ENCODE measurements at regions not wholly inside any gene's neighbourhood (a gene's known extent, or its start where the extent isn't known, plus 50 kb on each side); places are given as distances from the start of the nearest gene placed in this dataset.

GRCh38 chr2:151071906-151072305, 189.8 kb downstream of the RBM43 start:
- no peak for ATAC-seq (ENCODE audit: poor library complexity)
- DNase-seq = no peak
- ChIA-PET CTCF (no interaction called here), POLR2A (no interaction called here)
- no peaks in the 10 kb centered on the region for H3K9me3 ChIP-seq (ENCODE audit: control insufficient read depth in 1 of 2, insufficient read depth in 1 of 2, low read length in 2 of 2)
- no peaks in the 10 kb centered on the region for H3K9me3 Mint-ChIP-seq
- no peaks in the 10 kb centered on the region for H3K4me1 Mint-ChIP-seq (ENCODE audit: low read depth)
- H3K36me3 Mint-ChIP-seq (ENCODE audit: low read depth) = no peaks in the 10 kb centered on the region
- H3K27ac ChIP-seq (ENCODE audit: low read depth in 1 of 2, low read length in 2 of 2) = no peak overlapping the region
- no peak overlapping the region for H3K4me3 ChIP-seq (ENCODE audit: low read length)
- H3K4me3 Mint-ChIP-seq = no peak overlapping the region
- no peak overlapping the region for H3K27ac Mint-ChIP-seq
- H3K4me1 ChIP-seq (ENCODE audit: insufficient read depth, low read length) = no peaks in the 10 kb centered on the region
- peaks cover 0 to 4% of the 10 kb centered on the region in 2 experiments for H3K27me3 ChIP-seq (ENCODE audit: control insufficient read depth in 1 of 2, insufficient read depth in 2 of 2, low read length in 2 of 2)
- TF ChIP-seq CTCF (IDR thresholded peaks at IDR 0.05) = no peak
- intact Hi-C loops (cut with DNase I, micrococcal nuclease) = no loop called here
- H3K36me3 ChIP-seq (ENCODE audit: insufficient read depth, low read length) = no peaks in the 10 kb centered on the region
- H3K27me3 Mint-ChIP-seq = peaks cover 6% of the 10 kb centered on the region

- DNase-seq = no peak
- no peak overlapping the region for H3K4me3 ChIP-seq (ENCODE audit: low read length)
- H3K4me1 Mint-ChIP-seq (ENCODE audit: low read depth) = no peaks in the 10 kb centered on the region
- CTCF ChIA-PET = no interaction called here
- H3K9me3 ChIP-seq (ENCODE audit: control insufficient read depth in 1 of 2, insufficient read depth in 1 of 2, low read length in 2 of 2) = no peaks in the 10 kb centered on the region
- no peaks in the 10 kb centered on the region for H3K4me1 ChIP-seq (ENCODE audit: insufficient read depth, low read length)
- H3K27me3 ChIP-seq (ENCODE audit: control insufficient read depth in 1 of 2, insufficient read depth in 2 of 2, low read length in 2 of 2) = peaks cover 0 to 4% of the 10 kb centered on the region in 2 experiments
- H3K9me3 Mint-ChIP-seq = no peaks in the 10 kb centered on the region
- H3K27ac ChIP-seq (ENCODE audit: low read depth in 1 of 2, low read length in 2 of 2) = no peak overlapping the region
- H3K36me3 ChIP-seq (ENCODE audit: insufficient read depth, low read length) = no peaks in the 10 kb centered on the region
- no peak for TF ChIP-seq CTCF (IDR thresholded peaks at IDR 0.05)
- no peak overlapping the region for H3K4me3 Mint-ChIP-seq
- H3K36me3 Mint-ChIP-seq (ENCODE audit: low read depth) = no peaks in the 10 kb centered on the region
- H3K27ac Mint-ChIP-seq = no peak overlapping the region
- POLR2A ChIA-PET = interaction anchor here (0.5 kb wide), 1 partner anchor 1329 kb away, joined by 3 read pairs; no protein-coding TSS in a partner anchor
- no peak for ATAC-seq (ENCODE audit: poor library complexity)
- peaks cover 6% of the 10 kb centered on the region for H3K27me3 Mint-ChIP-seq
- intact Hi-C loops (cut with DNase I, micrococcal nuclease) = no loop called here
Observed at GRCh38 chr2:151071382-151071781, 190.3 kb downstream of the RBM43 start.

DNA sequence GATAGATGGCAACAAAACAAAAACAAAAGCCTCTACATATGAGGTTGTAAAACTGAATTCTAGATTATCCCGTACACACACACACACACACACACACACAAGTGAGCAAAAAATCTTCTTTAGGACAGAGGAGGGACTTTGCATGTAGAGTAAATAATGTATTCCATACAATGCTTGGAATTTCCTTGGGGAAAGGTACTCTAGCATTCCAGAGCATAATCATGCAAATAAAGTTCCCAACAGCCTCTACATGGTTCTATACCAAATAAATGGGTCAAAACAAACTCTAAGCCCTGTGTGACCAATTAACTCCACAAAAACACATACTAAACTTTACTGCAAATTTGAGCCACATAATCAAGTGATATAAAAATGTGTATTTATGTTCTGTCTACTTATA, 191.4 kb downstream of the RBM43 start:
- intact Hi-C loops (cut with DNase I, micrococcal nuclease) = no loop called here
- no peak for TF ChIP-seq CTCF (IDR thresholded peaks at IDR 0.05)
- Mint-ChIP-seq H3K4me1 (ENCODE audit: low read depth) (no peaks in the 10 kb centered on the region), H3K27me3 (peaks cover 6% of the 10 kb centered on the region), H3K27ac (no peak overlapping the region), H3K9me3 (no peaks in the 10 kb centered on the region), H3K36me3 (ENCODE audit: low read depth) (no peaks in the 10 kb centered on the region), H3K4me3 (no peak overlapping the region)
- DNase-seq = no peak
- Histone ChIP-seq H3K27ac (ENCODE audit: low read depth in 1 of 2, low read length in 2 of 2) (no peak overlapping the region), H3K4me1 (ENCODE audit: insufficient read depth, low read length) (no peaks in the 10 kb centered on the region), H3K9me3 (ENCODE audit: control insufficient read depth in 1 of 2, insufficient read depth in 1 of 2, low read length in 2 of 2) (no peaks in the 10 kb centered on the region), H3K27me3 (ENCODE audit: control insufficient read depth in 1 of 2, insufficient read depth in 2 of 2, low read length in 2 of 2) (peaks cover 0 to 4% of the 10 kb centered on the region in 2 experiments), H3K4me3 (ENCODE audit: low read length) (no peak overlapping the region), H3K36me3 (ENCODE audit: insufficient read depth, low read length) (no peaks in the 10 kb centered on the region)
- ATAC-seq (ENCODE audit: poor library complexity) = no peak
- CTCF ChIA-PET = no interaction called here
- POLR2A ChIA-PET = no interaction called here

All from CD4-positive, alpha-beta T cell (primary cell).